Prostate gland (tissue), 2 donors: ENCODE measurements at regions not wholly inside any gene's neighbourhood (a gene's known extent, or its start where the extent isn't known, plus 50 kb on each side); places are given as distances from the start of the nearest gene placed in this dataset.

ENCODE experiments used
- DNase-seq: peaks from one replicate; pipeline ENCODE4 v3.0.0-alpha.2; 2019; ENCODE audit warnings: low spot score
- H3K27ac ChIP-seq, 2 donors: fragments of 200-600 bp; sonication (generic); 2 replicates each; pipeline ENCODE4 v1.5.1; 2017 to 2019
- H3K27me3 ChIP-seq: fragments of 200-600 bp; sonication (generic); replicated peaks from 2 replicates; pipeline ENCODE4 v1.5.1; 2019; ENCODE audit not compliant: insufficient read depth
- H3K36me3 ChIP-seq, 2 donors: fragments of 200-600 bp; sonication (generic); 1 replicate in 1 of 2; 2 replicates in 1 of 2; pipeline versions ENCODE4 v1.5.1 to v1.8.1; 2017 to 2019
- H3K4me1 ChIP-seq: fragments of 200-600 bp; sonication (generic); replicated peaks from 2 replicates; pipeline ENCODE4 v1.5.1; 2019
- H3K4me3 ChIP-seq, 2 donors: fragments of 200-600 bp; sonication (generic); 2 replicates each; pipeline ENCODE4 v1.5.1; 2017 to 2019
- H3K9me3 ChIP-seq: fragments of 200-600 bp; sonication (generic); 2 replicates; pipeline ENCODE4 v1.5.1; 2017
- CTCF ChIP-seq, 4 experiments: fragments of 200-600 bp in 2 of 4; fragments of 450-650 bp in 2 of 4; sonication (generic) in 2 of 4; IDR thresholded peaks; 1 replicate in 3 of 4; 2 replicates in 1 of 4; pipeline ENCODE4 v1.5.1; 2016 to 2019; ENCODE audit warnings: antibody characterized with exemption in 4 of 4, mild to moderate bottlenecking in 2 of 4, moderate library complexity in 2 of 4
- POLR2A ChIP-seq: fragments of 450-650 bp; IDR thresholded peaks from one replicate; pipeline ENCODE4 v1.6.1; 2016; ENCODE audit warnings: antibody characterized with exemption, mild to moderate bottlenecking
- POLR2AphosphoS5 ChIP-seq: sonication (generic); formaldehyde crosslinking; IDR thresholded peaks from one replicate; pipeline ENCODE4 v1.6.1; 2017; ENCODE audit warnings: antibody characterized with exemption
- WGBS: methylation state at CpG from one replicate; pipeline ENCODE4 v1.1.5; 2018; 5-methylcytosine and 5-hydroxymethylcytosine counted together
- intact Hi-C: fragments of 100-400 bp; cut with DNase I; formaldehyde crosslinking; loops from one replicate; pipeline ENCODE4 v1.14.2; 2022

GRCh38 chr5:24773261-24773660, 128.5 kb upstream of the CDH10 start:
- H3K36me3 ChIP-seq, result no peaks in the 10 kb centered on the region
- no peaks in the 10 kb centered on the region for H3K27me3 ChIP-seq
- no peak overlapping the region for H3K27ac ChIP-seq
- intact Hi-C loops, result no loop called here
- 25% methylated on average over 1 of the region's 1 CpG for WGBS
- no peak overlapping the region for H3K4me3 ChIP-seq
- no peak for TF ChIP-seq POLR2AphosphoS5
- no peak for TF ChIP-seq POLR2A
- TF ChIP-seq CTCF (IDR thresholded peaks at IDR 0.05), result no peak
- no peak for DNase-seq
- no peaks in the 10 kb centered on the region for H3K9me3 ChIP-seq
- no peaks in the 10 kb centered on the region for H3K4me1 ChIP-seq

GRCh38 chr5:24767086-24767485, 122.3 kb upstream of the CDH10 start:
- intact Hi-C loops, result no loop called here
- Histone ChIP-seq H3K9me3 (no peaks in the 10 kb centered on the region), H3K27me3 (no peaks in the 10 kb centered on the region), H3K36me3 (no peaks in the 10 kb centered on the region), H3K27ac (no peak overlapping the region), H3K4me1 (no peaks in the 10 kb centered on the region), H3K4me3 (no peak overlapping the region)
- TF ChIP-seq POLR2A (no peak), CTCF (IDR thresholded peaks at IDR 0.05) (no peak), POLR2AphosphoS5 (no peak)
- no peak for DNase-seq

GRCh38 chr5:24765219-24765618, 120.4 kb upstream of the CDH10 start:
- intact Hi-C loops, result no loop called here
- TF ChIP-seq POLR2A, result no peak
- no peak for TF ChIP-seq CTCF (IDR thresholded peaks at IDR 0.05)
- no peak for TF ChIP-seq POLR2AphosphoS5
- Histone ChIP-seq H3K36me3 (no peaks in the 10 kb centered on the region), H3K4me3 (no peak overlapping the region), H3K4me1 (no peaks in the 10 kb centered on the region), H3K27ac (no peak overlapping the region), H3K27me3 (no peaks in the 10 kb centered on the region), H3K9me3 (no peaks in the 10 kb centered on the region)
- 91% methylated on average over 1 of the region's 1 CpG for WGBS
- DNase-seq, result no peak

GRCh38 chr5:24750355-24750754, 105.6 kb upstream of the CDH10 start:
- Histone ChIP-seq H3K4me1 (no peaks in the 10 kb centered on the region), H3K27me3 (no peaks in the 10 kb centered on the region), H3K36me3 (no peaks in the 10 kb centered on the region), H3K4me3 (no peak overlapping the region), H3K27ac (no peak overlapping the region), H3K9me3 (no peaks in the 10 kb centered on the region)
- DNase-seq, result no peak
- WGBS, result 68% methylated on average over 3 of the region's 3 CpGs
- TF ChIP-seq CTCF (IDR thresholded peaks at IDR 0.05), result no peak
- no peak for TF ChIP-seq POLR2A
- TF ChIP-seq POLR2AphosphoS5, result no peak
- intact Hi-C loops, result no loop called here

- Histone ChIP-seq H3K27me3 (no peaks in the 10 kb centered on the region), H3K27ac (no peak overlapping the region), H3K36me3 (no peaks in the 10 kb centered on the region), H3K4me1 (no peaks in the 10 kb centered on the region), H3K4me3 (no peak overlapping the region), H3K9me3 (no peaks in the 10 kb centered on the region)
- WGBS, result 68% methylated on average over 3 of the region's 3 CpGs
- no peak for DNase-seq
- intact Hi-C loops, result no loop called here
- no peak for TF ChIP-seq POLR2A
- no peak for TF ChIP-seq CTCF (IDR thresholded peaks at IDR 0.05)
- TF ChIP-seq POLR2AphosphoS5, result no peak
Measured at GRCh38 chr5:24749701-24750100, 104.9 kb upstream of the CDH10 start.
